ENCODE measurements at regions not wholly inside any gene's neighbourhood (a gene's known extent, or its start where the extent isn't known, plus 50 kb on each side); places are given as distances from the start of the nearest gene placed in this dataset.

DNA sequence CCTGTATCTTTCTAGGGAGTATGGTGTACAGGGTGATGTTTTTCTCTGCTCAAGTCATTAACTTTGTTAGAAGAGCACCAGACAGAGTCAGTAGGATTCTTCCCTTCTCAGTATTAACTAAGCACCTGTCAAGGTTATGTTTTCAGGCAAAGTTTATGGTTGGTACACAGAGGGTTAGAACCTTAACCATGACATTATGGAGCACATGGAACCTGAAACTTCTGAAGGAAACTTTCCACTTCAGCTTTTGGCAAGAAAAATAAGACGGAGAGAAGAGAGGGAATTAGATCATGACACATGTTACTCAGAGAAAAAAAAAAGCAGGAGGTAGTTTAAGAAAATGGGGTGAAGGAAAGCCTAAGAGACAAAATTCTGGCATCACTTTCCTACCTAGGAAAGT, 112.9 kb upstream of the PDE7B start (continued):
- TF ChIP-seq, protein P1, sequence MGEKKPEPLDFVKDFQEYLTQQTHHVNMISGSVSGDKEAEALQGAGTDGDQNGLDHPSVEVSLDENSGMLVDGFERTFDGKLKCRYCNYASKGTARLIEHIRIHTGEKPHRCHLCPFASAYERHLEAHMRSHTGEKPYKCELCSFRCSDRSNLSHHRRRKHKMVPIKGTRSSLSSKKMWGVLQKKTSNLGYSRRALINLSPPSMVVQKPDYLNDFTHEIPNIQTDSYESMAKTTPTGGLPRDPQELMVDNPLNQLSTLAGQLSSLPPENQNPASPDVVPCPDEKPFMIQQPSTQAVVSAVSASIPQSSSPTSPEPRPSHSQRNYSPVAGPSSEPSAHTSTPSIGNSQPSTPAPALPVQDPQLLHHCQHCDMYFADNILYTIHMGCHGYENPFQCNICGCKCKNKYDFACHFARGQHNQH (CRISPR knock-in tag; IDR thresholded peaks at IDR 0.05), result no peak
- no peak for TF ChIP-seq ZNF552 (CRISPR knock-in tag; IDR thresholded peaks at IDR 0.05; ENCODE audit: borderline replicate concordance)
- TF ChIP-seq U2AF2 (IDR thresholded peaks at IDR 0.05; ENCODE audit: low read depth, low read length), result no peak
- TF ChIP-seq IRF2 (CRISPR knock-in tag; IDR thresholded peaks at IDR 0.05), result no peak
- TF ChIP-seq WIZ (CRISPR knock-in tag; IDR thresholded peaks at IDR 0.05), result no peak
- no peak for TF ChIP-seq ZNF672 (CRISPR knock-in tag; IDR thresholded peaks at IDR 0.05)
- no peak for TF ChIP-seq DR1 (CRISPR knock-in tag; IDR thresholded peaks at IDR 0.05)
- TF ChIP-seq ZNF275 (CRISPR knock-in tag; IDR thresholded peaks at IDR 0.05; ENCODE audit: borderline replicate concordance), result no peak
- TF ChIP-seq CREB1 (IDR thresholded peaks at IDR 0.05), result no peak
- no peak for TF ChIP-seq CREB1 (CRISPR knock-in tag; IDR thresholded peaks at IDR 0.05)
- no peak for TF ChIP-seq ZNF792 (CRISPR knock-in tag; IDR thresholded peaks at IDR 0.05)
- TF ChIP-seq ZNF644 (CRISPR knock-in tag; IDR thresholded peaks at IDR 0.05; ENCODE audit: low read depth), result no peak

GRCh38 chr6:135739288-135739687, 112.2 kb upstream of the PDE7B start:
- Histone ChIP-seq H3K9me3 (ENCODE audit: low read length) (no peaks in the 10 kb centered on the region), H3K4me2 (ENCODE audit: low read depth, low read length) (no peak overlapping the region)
- CTCF ChIA-PET (ENCODE audit: low intra/inter-chr PET ratio, low total read pairs), result no interaction called here

More at GRCh38 chr6:135739288-135739687, 112.2 kb upstream of the PDE7B start:
- BruUV-seq (replicated peaks), result no TSS peak
- H3K36me3 ChIP-seq (replicated peaks in 1 of 2; ENCODE audit: control insufficient read depth in 1 of 2, insufficient read depth in 2 of 2, low read length in 2 of 2), result no peaks in the 10 kb centered on the region
- in situ Hi-C loops (cut with HindIII; ENCODE audit: extremely low pct_ligation_motif_present, low pct_unique_long_range_greater_than_20kb) (no loop called here), intact Hi-C loops (cut with micrococcal nuclease; ENCODE audit: unreplicated experiment) (no loop called here)
- no peak for DNase-seq (ENCODE audit: low spot score)
- FAIRE-seq, result no peak
- H3K4me1 ChIP-seq (ENCODE audit: insufficient read depth, low read length), result no peaks in the 10 kb centered on the region
- no peak overlapping the region for H3K27ac ChIP-seq (ENCODE audit: extremely low read length, insufficient read depth, low read length)
- H3K79me2 ChIP-seq (ENCODE audit: insufficient read depth, low read length), result no peaks in the 10 kb centered on the region
- no peaks in the 10 kb centered on the region for H4K20me1 ChIP-seq (ENCODE audit: insufficient read depth, low read length)
- WGBS (ENCODE audit: low lambda C conversion rate), result 5% methylated on average over 7 of the region's 7 CpGs
- POLR2A ChIA-PET, result no interaction called here
- H3K9ac ChIP-seq (ENCODE audit: insufficient read depth, low read depth, low read length), result no peak overlapping the region
- no peak overlapping the region for H3K4me3 ChIP-seq (replicated peaks in 1 of 3; ENCODE audit: insufficient read depth in 1 of 3, low read depth in 2 of 3, low read length in 3 of 3)
- no peaks in the 10 kb centered on the region for H3K27me3 ChIP-seq (ENCODE audit: control insufficient read depth in 1 of 2, insufficient read depth in 2 of 2, low read length in 2 of 2)
- TF ChIP-seq PLRG1 (conservative IDR thresholded peaks at IDR 0.05), result no peak
- TF ChIP-seq JDP2 (CRISPR knock-in tag; IDR thresholded peaks at IDR 0.05; ENCODE audit: borderline replicate concordance), result no peak
- no peak for TF ChIP-seq CEBPB (IDR thresholded peaks at IDR 0.05; ENCODE audit: borderline replicate concordance, low read depth, low read length)
- no peak for TF ChIP-seq ZNF816 (CRISPR knock-in tag; IDR thresholded peaks at IDR 0.05; ENCODE audit: borderline replicate concordance)
- no peak for TF ChIP-seq NR2F1 (CRISPR knock-in tag; IDR thresholded peaks at IDR 0.05)
- no peak for TF ChIP-seq ZHX1 (CRISPR knock-in tag; IDR thresholded peaks at IDR 0.05; ENCODE audit: low read depth)
- no peak for TF ChIP-seq HDAC1 (CRISPR knock-in tag; IDR thresholded peaks at IDR 0.05)
- no peak for TF ChIP-seq SAFB2 (CRISPR knock-in tag; IDR thresholded peaks at IDR 0.05; ENCODE audit: borderline replicate concordance, low read depth)
- TF ChIP-seq TAF15 (IDR thresholded peaks at IDR 0.05; ENCODE audit: low read depth, low read length, poor library complexity, severe bottlenecking), result no peak
- no peak for ATAC-seq
- no peak overlapping the region for H2AFZ ChIP-seq (ENCODE audit: low read length)

Measured in HepG2 (cell line).